CD4-positive, alpha-beta T cell treated with Interleukin-15 for 4 hours (primary cell): ENCODE measurements at regions not wholly inside any gene's neighbourhood (a gene's known extent, or its start where the extent isn't known, plus 50 kb on each side); places are given as distances from the start of the nearest gene placed in this dataset.

Source experiments
- DNase-seq: peaks from one replicate; pipeline ENCODE4 v3.0.0-alpha.2; 2020; ENCODE audit warnings: low spot score

DNA sequence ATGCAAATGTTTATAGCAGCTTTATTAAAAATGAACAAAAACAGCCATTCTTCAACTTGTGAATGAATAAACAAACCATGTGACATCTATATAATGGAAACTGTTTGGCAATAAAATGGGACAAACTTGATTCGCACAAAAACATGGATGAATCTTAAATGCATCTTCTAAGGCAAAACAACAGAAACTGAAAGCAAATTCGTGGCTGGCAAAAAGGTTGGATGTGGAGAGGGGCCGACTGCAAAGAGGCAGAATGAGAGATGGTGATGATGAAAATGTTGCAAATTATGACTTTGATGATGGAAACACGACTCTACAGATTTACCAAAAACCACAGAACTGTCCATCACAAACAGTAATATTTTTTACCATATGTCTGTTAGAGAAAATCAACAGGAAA lies 327.0 kb upstream of the NR5A2 start:
- no peak for DNase-seq

DNA sequence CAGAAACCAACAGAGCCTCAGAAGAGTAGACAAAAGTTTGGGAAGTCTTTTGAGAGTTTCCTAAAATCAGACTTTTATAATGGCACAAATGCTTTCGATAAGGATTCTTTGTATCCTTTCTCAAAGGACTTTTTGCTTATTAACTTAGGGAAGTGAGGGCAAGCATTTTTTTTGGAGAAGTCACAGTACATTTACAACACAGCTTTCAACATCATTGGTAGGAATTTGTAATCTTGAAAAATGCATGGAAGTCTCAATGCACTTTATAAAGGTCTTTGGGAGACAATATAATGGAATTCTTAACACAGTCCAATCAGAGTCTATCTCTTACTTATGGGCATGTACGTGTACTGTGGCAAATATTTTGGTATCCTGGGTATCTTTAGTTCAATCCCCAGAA lies 325.8 kb upstream of the NR5A2 start:
- no peak for DNase-seq

DNA sequence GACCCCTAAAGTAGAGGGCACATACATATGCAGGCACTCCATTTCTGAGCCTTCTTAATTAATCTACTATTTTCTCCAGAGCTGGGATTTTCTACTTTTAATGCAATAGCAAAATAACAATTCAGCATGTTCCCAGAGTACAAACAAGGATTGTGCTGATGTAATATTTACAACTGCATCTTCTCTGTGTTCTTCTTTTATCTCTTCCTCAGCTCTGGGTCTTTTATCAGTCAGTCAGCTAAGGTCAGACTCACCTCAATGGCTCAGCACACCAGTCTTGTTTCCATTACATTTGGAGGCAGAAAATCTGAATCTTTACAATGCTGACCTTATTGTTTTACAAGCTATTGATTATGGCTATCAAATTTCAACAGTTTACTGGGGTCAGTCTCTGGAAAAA lies 323.3 kb upstream of the NR5A2 start:
- no peak for DNase-seq

DNA sequence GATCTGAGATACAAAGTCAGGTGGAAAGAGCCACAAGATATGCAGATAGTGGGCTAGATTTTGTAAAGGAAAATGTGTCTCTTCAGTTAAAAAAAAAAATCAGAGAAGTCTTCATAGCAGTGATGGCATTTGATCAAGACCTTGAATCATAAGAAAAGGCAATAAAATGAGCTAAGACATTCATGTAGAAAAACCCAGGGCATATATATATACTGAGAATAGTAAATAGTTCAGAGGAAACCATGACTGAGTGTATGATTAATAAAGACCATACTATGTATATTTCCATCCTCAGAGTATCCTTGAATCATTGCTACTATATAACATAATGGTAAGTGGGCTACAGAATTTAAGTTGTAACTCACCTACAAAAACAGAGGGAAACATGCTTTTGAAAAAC lies 321.7 kb upstream of the NR5A2 start:
- DNase-seq: no peak

DNA sequence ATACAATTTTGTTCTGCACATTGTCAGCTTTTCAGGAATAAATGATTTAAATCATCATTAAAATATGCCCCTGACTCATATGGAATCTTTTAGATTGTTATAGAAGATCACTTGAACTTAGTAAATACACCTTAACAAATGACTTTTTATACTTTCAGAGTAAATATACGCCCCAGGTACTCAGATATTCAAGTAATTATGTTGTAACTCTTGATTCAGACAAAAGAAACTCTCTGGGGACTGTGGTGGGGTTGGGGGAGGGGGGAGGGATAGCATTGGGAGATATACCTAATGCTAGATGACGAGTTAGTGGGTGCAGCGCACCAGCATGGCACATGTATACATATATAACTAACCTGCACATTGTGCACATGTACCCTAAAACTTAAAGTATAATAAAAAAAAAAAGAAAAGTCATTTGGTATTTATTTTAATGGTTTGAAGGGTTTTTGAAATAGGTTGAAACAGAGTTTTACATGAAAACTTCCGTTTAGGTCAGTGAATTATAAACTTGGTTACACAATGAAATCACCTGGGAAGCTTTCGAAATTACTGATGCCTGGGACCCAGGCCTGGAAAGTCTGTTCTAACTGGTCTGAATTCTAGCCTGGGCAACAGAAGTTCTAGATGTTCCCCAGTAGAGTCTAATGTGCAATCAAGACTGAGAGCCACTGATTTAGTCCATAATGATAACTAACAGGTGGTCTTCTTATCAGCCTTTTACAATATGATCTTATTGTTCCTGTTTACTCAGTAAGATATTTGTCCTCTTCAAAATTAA lies 320.5 kb upstream of the NR5A2 start:
- no peak for DNase-seq

DNA sequence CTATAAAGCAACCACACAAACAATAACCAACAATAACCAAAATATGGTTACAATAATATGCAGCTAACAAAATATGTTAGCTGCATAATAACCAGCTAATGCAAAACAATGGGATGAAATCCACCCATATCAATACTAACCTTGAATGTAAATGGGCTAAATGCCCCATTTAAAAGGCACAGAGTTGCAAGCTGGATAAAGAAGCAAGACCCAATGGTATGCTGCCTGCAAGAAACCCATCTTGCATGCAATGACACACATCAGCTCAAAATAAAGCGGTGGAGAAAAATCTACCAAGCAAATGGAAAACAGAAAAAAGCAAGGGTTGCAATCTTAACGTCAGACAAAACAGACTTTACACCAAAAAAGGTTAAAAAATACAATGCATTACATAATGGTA lies 316.5 kb upstream of the NR5A2 start:
- no peak for DNase-seq

DNA sequence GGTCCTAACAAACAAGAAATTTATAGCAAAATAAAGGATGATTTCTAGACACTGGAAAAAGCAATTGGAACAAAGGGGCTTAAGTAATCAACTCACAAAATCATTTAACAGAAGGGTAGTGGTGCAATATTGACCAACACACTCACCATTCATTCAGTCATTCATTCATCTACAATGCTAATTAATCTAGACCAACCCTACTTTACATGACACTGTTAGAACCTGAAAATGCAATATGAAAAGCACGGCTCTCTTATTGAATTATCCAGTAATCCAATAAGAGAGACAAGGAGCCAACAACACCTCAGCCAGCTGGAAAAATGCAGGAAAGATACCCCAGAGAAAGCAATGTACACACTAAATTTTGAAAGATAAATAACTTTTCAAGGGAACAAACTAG lies 310.8 kb upstream of the NR5A2 start:
- no peak for DNase-seq

DNA sequence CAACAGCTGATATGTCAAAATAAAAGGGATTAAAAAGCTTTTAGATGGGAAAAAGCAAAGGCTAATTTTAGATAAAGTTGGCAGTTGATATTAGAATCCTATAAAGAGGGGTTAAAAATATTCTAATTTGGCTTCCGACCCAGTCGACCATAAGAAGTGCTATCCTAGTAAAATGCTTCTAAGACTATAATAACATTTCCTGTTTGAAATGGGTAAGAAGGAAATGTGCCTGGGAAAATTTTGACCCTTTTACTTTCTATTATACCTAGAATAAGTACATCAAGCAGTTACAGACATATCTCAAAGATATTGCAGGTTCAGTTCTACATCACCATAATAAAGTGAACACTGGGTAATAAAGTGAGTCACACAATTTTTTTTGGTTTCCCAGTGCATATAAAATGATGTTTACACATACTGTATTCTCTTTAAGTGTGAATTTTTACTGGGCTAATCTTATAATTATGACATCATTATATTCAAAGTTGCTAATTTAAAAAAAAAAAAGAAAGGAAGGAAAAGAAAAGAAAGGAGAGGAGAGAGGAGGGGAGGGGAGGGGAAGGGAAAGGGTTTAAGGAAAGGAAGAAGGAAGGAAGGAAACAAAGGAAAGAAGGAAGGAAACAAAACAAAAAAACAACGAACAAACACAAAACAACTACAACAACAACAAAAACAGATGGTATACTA lies 308.2 kb upstream of the NR5A2 start:
- DNase-seq: no peak

DNA sequence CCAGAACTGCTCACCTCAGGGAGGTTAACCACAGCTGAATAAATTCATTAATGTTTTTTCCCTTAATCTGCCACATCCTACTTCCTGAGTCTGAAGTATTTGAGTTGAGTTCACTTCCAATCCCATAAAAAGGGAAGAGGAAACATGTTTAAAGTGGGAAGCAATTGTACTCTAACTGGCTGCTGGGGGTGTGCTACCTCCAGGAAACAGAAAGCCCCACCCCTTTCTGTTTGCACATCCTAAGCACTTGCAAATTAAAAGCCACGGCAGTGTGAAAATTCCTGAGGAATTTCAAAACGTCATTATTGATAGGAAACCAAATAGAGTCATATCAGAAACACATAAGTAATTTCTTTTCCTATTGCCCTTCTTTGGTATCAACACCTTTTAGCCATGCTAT lies 307.0 kb upstream of the NR5A2 start:
- DNase-seq: no peak

DNA sequence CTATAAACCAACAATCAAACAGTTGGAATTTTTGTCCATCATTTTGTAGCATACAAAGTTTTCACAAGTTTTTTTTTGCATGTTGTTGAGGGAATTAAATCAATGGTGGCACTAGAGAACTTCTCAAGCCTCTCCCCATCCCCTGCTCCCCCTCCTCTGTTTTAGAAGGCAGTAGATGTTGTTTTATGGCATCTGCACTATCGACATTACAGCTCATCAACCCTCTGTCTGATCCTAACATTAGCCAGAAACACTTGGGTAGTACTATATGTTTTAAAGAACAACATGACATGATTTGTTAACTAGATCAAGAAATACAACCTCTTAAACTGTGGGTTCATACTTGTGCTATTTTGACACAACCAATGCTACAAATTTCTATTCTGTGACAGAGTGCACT lies 306.5 kb upstream of the NR5A2 start:
- no peak for DNase-seq

DNA sequence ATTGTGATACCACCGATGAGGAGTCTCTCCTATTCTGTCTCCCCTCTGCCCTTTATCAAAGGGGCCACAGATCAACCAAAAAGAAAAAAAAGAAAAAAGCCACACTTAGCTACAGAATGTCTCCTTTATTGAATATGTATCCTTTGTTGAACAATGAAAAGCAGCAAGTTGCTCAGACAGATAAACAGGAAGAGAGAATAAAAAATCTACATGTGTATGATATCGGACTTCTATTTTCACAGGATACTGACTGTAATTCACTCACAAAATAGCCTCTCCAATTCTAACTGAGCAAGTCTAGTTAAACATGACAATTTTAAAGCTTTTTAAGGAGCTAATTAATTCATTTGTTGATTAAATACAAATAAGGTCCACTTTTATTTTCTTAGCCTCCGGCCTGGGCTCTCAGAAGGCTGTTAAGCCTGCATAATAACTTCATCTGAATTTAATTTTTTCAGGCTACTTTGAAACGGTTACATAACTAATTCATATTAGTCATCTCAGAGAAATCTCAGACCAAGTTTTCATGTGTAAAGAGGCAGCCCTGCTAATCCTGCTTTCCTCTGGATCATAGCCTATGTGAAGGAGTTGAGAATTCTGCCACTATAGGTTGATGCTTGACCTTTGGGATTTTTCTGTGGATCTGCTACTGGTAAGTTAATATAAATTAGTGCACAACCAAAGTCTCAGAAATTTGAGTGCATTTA lies 304.1 kb upstream of the NR5A2 start:
- no peak for DNase-seq

DNA sequence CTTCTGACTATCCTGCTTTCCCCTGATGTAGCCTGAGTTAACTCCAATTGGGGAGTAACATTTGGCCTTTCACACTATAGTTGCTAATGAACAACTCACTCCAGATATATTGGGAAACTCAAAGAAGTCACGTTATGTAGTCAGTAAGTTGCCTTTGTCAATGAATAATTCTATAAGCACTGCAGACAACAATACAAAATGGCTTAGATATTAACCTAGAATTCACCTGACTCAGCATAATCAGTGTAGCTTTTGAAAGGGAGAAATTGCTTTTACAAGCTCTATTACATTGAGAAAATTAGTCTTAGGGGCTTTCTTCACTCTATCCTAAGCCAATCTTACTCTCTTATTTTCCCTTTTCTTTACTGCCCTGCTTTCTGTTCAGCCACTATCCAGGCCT lies 303.5 kb upstream of the NR5A2 start:
- no peak for DNase-seq

DNA sequence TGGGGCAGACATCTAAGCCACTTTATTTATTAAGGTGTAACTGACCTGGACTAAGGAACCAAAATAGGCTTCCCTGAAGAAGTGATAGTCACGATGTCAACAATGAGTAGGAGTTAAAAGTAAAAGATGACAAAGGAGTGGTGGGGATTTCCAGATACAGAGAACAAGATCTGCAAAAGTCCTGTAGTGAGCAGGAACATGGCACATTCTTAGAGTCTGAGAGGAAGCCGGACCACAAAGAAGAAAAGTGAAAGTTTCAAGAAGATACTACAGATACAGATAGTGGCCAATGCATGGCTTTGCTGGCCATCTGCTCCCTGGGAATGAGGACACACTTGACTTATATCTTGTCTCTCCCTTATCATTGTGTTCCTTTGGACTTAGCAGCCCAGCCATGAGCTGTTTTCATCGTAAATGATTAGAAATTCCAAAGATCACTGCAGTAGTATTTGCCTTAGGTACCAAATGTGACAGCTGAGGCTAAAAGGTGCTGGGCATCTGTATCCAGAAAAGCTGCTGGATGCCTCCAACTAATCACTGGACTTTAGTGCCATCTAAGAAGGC lies 302.4 kb upstream of the NR5A2 start:
- DNase-seq: no peak

DNA sequence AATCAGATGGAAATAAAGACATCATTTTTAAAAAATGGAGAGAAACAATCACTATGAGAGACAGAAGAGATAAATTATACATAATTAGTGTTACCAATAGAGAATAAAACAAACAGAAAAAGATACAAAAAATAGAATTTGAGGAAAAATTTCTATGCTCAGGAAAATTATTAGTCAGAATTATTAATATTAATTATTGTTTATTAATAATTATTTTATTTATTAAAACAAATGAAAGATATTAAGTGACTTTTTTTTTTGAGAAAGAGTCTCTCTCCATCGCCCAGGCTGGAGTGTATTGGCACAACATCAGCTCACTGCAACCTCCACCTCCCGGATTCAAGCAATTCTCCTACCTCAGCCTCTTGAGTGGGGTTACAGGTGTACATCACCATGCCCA lies 299.8 kb upstream of the NR5A2 start:
- DNase-seq: no peak

DNA sequence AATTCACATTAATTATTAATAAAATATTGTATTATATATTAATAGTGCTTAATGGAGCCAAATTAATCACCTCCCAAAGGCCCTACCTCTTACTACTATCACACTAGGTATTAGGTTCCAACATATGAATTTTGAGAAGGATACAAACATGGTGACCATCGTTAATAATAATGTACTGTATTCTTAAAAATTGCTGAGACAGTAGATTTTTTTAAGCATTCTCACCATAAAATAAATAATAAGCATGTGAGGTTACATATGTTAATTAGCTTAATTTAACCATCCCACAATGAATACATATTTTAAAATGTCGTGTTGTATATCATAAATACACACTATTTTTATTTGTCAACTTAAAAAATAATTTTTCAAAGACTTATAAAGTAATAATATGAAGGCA lies 299.2 kb upstream of the NR5A2 start:
- no peak for DNase-seq

DNA sequence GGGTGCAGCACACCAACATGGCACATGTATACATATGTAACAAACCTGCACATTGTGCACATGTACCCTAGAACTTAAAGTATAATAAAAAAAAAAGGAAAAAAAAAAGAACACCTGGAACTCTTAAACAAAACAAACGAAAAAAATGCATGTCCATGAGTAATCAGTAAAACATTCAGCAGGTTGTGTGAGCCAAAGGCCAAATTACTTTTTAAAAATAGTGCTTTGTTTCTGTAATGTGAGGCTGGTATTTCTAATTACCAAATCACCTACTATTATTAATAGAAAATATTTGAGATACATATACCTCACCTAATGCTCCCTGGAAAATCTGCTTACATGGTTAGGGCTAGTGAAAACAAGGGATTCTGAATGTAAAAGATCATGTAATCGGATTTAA lies 294.4 kb upstream of the NR5A2 start:
- no peak for DNase-seq

DNA sequence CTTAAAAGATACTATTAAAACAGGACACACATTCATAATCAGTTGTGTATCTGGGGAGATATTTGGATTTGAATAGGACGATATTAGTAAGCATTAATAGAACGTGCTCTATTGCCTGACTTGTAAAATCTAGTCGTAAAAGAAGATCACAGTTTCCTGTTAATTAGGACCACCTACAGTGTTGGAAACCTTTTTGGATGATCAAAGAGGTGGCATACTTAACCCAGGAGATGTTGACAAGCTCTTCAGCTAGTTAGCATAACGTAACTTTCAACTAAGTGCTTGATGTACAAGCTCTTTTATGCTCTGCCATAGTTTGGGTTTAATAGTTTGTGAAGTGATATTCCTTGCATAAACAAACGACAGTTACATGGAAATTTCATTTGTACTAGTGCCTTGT lies 293.3 kb upstream of the NR5A2 start:
- no peak for DNase-seq

DNA sequence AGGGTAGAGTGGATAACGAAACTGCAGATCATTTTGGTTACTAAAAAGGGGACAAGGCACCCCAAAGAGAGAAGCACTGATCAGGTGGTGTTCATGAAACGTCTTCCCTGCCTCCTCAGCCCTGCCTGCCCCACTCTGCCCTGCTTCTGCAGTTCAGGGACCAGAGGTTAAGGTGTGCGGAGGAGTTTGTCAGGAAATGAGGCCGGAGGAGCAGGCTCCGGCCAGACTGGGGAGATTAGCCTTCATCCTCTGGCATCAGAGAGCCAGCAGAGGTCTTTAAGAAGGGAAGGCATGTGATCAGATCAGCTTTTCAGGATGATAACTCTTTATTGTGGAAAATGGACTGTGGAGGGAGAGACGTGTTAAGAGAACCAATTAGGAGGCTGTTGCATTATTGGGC lies 291.9 kb upstream of the NR5A2 start:
- DNase-seq: no peak

DNA sequence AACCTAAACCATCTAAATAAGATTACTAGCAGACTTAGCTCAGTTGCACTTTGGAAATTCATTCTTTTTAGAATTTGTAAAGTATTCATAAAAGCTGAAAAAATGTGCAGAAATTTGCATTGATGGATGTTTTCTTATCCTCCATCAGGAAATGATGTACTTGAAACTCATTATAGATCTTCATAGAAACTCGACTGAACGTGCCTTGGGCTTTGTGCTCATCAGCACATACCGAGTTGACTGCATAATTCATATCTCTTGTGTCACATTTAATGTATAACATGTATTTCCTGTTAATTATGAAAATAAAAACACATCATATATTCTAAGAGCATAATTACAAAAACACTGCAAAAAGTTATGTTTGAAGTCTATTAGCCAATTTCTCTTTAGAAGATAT lies 290.9 kb upstream of the NR5A2 start:
- no peak for DNase-seq

DNA sequence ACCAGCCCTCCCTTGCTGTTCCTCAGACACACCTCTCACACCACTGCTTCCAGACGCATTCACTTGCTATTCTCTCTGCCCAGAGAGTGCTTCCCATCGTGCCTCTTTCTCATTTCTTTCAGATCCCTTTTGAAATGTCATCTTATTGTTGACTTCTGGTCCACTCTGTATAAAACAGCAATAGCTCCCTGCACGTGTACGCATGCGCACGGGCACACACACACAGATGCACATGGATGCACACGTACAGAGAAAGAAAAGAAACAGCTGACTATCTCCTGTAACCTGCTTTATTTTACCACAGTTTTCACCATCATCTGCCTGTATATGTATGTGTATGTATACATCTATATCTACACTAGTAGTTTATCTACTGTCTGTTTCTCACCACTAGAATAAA lies 285.9 kb upstream of the NR5A2 start:
- no peak for DNase-seq

DNA sequence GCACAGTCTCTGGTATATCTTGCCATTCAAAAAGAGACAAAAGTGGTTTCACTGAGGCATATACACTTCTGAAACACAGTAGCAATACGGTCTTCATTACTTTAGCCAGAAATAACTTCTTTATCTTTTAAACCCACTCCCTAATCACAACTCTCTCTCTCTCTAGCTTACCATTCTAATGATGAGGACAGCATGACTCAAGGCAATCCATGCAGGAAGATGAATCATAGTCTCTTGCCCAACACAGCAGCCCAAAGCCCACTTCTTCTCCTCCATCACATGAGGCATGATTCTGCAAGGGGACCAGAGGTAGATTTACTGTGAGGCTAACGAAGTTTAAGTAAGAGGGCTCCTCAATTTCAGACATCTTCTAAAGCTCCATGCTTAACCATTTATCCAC lies 285.0 kb upstream of the NR5A2 start:
- no peak for DNase-seq

DNA sequence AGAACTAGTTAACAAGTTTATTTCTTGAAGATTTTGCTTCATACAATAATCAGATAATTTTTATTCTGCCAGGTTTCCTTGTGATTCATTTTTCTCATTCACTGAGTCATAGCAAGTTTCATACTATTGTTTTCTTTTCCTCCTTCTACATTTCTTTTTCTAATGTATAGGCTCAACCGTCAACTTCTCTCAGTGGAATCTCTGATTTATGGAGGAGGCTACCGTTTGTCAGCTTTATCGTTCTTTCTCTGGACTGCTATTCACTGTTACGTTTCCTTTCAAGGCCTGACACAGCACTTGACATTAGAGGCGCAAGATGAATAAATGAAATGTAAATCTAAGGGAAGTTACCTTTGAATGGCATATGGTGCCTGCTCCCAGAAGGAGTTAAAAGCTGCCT lies 284.3 kb upstream of the NR5A2 start:
- DNase-seq: no peak
